ENCODE measurements at regions not wholly inside any gene's neighbourhood (a gene's known extent, or its start where the extent isn't known, plus 50 kb on each side); places are given as distances from the start of the nearest gene placed in this dataset.

GRCh38 chr10:4073912-4074311, 288.9 kb upstream of the KLF6 start:
- TF ChIP-seq CTCF (IDR thresholded peaks at IDR 0.05; ENCODE audit: poor library complexity) (no peak), EZH2 (IDR thresholded peaks at IDR 0.05; ENCODE audit: borderline replicate concordance) (no peak)
